ENCODE measurements at regions not wholly inside any gene's neighbourhood (a gene's known extent, or its start where the extent isn't known, plus 50 kb on each side); places are given as distances from the start of the nearest gene placed in this dataset.

DNA sequence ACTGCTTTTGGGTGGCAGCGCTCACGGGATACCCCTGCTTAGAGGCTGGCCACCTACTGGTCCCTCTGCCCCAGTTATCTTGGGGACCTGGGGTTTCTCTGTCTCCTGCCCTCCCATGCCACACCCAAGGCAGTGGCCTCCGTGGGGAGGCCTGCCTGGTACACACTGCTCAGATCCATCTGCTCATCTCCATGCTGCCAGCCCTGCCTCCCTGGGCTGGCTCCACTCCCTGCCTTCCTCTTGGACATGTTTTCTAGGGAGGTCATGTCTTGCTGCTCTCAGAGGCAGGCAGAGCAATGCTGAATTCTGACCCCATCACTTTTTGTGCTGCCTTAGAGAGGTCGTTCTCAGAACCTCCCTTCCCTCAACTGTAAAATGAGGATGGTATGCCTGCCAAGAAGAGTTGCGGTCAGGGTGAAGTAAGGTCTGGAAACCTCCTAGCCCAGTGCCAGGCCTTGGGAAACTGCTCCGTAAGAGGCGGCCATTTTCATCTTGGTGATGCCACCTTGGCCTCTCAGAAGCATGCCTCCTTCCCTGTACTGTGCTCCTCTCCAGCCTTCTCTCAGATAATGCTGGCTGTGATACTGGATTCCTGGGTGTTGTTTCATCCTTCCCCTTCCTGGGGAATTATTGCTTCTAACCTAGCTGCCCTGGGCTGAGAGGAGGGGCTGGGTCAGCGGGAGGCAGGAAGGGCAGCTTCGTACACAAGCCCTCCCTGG, 186.4 kb upstream of the ZBED5 start:
- DNase-seq (ENCODE audit: low read depth in 2 of 2): no peak

DNA sequence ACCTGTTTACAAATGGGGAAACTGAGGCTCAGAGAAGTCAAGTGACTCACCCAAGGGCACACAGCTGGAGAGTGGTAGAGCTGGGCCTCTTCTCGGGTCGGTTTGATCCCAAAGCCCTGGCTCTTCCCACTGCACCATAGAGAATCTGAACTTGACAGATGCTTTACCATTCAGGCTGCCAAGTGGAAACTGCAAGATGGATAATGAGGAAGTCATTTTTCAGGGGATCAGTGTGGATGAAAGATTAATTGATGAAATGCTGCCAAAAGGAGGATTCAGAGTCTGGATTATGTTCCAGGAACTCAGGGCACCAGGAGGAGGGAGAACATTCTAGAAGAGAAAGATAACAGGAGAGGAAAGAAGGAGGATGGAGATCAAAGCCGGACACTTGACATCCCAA, 185.9 kb upstream of the ZBED5 start:
- DNase-seq (ENCODE audit: low read depth in 2 of 2): no peak

DNA sequence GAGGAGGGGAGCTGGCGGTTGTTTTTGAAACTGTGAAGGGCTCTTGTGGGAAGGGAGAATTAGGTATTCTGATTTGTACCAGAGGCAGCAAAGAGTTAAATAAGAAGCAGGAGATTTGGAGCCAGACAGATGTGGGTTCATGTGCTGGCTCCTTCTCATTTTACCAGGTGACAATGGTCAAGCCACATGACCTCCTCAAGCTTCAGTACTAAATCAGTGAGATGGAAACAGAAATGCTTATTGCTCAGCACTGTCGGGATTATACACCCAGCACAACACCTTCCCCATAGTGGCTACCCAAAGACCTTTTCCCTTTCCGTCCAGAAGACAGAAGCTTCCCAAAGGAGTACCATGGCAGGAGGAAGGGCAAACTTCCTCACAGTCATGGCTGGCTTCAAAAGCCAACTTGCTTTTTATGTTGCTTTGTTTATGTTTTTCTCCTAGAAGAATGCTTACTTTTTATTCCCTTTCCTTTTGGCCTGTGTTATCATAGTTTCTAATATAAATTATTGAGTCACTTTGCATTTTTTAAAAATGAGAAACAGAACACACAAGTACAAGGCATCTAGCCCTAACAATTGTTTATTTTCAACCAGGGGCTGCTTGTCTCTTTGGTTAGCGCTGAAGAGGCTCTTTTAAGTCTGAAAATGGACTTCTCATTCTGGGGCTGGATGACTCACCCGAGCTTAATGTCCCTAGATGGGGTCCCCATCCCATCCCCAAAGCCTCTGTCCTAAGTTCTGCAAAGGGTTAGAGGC, 181.5 kb upstream of the ZBED5 start:
- DNase-seq (ENCODE audit: low read depth in 2 of 2): no peak

- no peak for DNase-seq (ENCODE audit: low read depth in 2 of 2)
Observed at GRCh38 chr11:11038782-11039181, 180.9 kb upstream of the ZBED5 start.

- DNase-seq (ENCODE audit: low read depth in 2 of 2): no peak
Observed at GRCh38 chr11:11038352-11038751, 180.5 kb upstream of the ZBED5 start.

DNA sequence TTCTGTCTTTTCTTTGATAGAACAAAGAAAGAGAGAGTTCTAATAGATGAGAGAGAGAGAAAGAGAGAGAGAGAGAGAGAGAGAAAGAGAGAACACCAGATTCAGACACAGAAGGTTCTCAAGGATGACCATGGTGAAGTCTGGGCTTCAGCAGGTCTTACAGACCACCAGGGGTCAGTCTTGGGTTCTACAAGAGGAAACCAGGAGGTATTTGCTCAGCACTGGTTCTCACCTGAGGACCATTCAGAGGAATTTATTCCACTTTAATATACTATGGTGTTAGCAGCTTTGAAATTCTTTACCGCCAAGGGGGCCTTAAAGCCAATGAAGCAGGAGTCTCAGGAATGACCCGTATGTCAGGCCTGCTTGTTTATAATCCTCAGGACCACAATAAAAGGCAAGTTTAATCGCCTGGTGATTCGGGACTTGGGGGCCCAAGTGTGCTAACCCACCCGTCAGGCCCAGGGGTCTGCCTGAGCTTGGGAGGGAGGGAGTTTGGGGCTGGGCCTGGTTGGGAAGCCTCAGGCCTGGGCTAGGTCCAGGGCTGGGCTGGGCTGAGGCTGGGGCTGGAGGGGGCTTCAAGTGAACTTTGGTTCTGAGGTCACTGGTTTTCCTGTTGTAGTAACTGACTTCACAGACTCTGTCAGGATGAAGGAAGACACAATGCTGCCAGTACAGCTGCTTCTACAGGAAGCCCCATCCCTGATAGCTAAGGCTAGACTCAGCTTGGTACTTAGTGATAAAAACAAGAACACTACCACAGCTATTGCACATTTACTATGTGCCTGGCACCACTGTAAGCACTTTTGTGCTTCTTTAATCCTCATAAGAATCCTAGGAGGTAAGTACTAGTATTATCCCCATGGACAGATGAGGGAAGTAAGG, 179.2 kb upstream of the ZBED5 start:
- no peak for DNase-seq (ENCODE audit: low read depth in 2 of 2)

DNA sequence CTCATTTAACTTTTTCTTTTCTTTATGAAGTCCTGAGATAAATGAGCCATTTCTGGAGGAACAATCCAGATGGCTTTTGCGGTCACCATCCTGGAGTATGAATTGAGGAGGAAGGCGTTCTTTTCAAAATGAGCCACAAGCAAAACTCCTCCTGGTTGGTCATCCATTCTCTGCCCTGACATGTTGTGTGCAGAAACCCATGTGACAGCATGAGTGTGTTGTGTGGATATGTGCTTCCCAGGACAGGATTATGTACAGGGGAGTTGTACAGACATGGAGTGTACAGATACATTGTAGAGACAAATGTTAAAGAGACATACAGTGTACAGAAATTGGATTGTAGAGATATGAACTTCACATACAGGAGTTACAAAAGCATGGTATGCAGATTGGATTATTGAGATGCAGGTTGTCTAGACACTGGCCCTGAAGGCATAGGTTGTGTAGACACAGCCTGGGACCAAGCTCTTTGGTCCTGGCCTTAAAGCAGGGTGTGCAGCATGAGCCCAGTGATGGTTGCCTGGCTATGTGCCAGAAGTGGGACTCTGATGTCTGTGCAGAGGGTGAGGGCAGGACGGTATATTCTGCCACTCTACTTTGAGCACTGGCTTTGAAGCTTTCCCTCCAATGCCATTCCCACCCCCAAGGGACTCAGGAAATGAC, 178.5 kb upstream of the ZBED5 start:
- DNase-seq (ENCODE audit: low read depth in 2 of 2): no peak

DNA sequence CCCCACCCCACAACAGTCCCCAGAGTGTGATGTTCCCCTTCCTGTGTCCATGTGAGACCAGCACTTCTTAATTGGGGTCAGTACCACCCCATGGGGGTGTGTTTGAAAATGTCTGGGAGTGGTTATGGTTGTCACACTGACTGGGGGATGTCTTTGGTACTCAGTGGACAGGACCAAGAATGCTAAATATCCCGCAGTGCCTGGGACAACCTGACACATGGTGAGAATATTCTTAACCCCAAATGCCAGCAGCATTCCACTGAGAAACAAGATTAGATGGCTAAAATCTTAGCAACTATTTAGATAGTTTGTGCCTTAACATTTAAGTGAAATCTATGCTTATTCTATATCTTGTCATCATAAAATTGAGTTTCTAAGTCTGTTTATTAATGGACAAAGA, 177.5 kb upstream of the ZBED5 start:
- DNase-seq (ENCODE audit: low read depth in 2 of 2): no peak

DNA sequence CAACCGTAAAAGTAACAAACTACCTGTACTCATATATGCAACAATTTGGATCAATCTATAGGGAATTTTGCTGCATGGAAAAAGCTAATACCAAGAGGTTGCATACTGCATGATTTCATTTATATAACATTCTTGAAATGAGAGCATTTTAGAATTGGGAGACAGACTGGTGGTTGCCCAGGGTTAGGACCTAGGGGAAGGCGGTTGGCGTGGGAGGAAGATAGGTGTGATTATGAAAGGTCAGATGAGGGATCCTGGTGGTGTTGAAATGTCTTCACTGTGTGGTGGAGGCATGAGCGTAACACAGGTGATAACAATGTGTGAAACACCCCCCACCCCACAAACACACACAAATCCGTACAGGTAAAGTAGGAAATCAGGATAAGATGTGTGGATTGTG, 176.6 kb upstream of the ZBED5 start:
- DNase-seq (ENCODE audit: low read depth in 2 of 2): no peak

DNA sequence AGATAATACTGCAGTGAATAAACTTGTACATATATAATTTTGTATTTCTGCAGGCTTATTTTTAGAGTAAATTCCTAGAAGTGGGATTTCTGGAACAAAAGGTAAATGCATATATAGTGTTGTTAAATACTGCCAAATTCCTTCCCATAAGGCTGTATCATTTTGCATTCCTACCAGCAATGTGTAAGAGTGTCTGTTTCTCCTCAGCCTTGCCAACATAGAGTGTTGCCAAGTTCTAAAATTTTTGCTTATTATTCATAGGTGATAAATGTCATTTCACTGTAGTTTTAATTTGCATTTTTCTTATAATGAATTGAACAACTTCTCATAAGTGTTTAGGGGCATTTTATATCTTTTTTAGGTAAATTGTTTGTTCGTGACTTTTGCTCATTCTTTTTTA, 174.2 kb upstream of the ZBED5 start:
- DNase-seq (ENCODE audit: low read depth in 2 of 2): no peak

DNA sequence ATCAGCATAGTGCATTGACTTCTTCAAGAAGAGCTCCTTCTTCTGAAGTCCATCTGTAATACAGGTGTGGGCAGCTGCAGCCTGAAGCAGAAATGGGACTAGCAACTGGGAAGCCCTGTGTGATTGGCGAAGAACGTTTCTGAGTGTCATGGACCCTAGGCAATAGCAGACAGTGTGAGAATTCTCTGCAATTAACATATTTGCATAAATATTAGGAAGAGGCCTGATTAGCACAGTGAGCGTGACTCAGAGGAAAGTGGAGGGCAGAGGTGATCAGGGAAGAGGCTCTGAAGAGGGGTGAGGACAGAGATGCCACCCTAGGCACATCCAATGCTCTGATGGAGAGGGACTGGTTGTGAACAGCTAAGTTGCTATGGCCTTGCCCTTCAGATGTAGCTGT, 171.2 kb upstream of the ZBED5 start:
- DNase-seq (ENCODE audit: low read depth in 2 of 2): no peak

- peak; percentile 42 to 44 for DNase-seq (ENCODE audit: low read depth in 2 of 2)
Observed at GRCh38 chr11:11028017-11028692, 170.3 kb upstream of the ZBED5 start.

DNA sequence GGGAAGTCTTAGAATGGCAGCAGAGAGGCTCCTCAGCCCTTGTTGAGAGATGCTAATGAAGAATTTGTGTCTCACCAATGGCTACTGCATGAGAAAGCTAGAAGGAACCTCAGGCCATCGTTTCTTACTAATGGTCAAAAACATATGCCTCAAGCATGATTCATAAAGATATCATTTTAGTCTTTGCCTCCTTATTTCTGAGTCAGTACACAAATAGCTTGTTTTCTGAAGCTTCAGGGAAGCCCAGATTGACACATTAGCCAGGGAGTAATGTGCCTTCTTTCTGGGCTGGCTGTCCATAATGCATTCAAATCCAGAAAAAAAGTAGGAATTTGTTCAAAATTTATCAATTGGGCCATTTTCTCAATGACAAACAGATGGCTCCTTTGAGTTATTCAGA, 169.4 kb upstream of the ZBED5 start:
- no peak for DNase-seq (ENCODE audit: low read depth in 2 of 2)

GRCh38 chr11:11025087-11025486, 167.2 kb upstream of the ZBED5 start:
- DNase-seq (ENCODE audit: low read depth in 2 of 2): no peak

- no peak for DNase-seq (ENCODE audit: low read depth in 2 of 2)
Observed at GRCh38 chr11:11022125-11022730, 164.4 kb upstream of the ZBED5 start.

- no peak for DNase-seq (ENCODE audit: low read depth in 2 of 2)
Observed at GRCh38 chr11:11021563-11021962, 163.7 kb upstream of the ZBED5 start.

DNA sequence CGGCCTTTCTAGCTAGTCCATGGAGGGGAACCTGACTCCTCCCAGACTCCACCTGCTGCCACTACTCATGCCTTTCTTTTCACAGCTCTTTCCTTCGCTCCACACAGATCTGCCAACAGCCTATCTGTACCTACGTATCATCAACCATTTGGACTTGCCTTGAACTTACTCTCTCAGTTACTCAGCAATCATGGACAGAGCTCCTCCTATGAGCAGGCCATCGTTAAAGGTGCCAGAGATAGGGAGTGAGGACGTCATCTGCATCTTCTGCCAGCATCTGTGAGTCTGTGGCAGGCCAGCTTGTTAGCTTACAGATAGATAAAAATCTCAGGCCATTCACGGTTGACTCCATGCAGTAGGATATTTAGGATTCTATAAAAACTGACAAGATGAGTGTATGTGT, 162.9 kb upstream of the ZBED5 start:
- DNase-seq (ENCODE audit: low read depth in 2 of 2): no peak

- DNase-seq (ENCODE audit: low read depth in 2 of 2): no peak
Observed at GRCh38 chr11:11020219-11020726, 162.4 kb upstream of the ZBED5 start.

GRCh38 chr11:11016943-11017342, 159.1 kb upstream of the ZBED5 start:
- no peak for DNase-seq (ENCODE audit: low read depth in 2 of 2)

DNA sequence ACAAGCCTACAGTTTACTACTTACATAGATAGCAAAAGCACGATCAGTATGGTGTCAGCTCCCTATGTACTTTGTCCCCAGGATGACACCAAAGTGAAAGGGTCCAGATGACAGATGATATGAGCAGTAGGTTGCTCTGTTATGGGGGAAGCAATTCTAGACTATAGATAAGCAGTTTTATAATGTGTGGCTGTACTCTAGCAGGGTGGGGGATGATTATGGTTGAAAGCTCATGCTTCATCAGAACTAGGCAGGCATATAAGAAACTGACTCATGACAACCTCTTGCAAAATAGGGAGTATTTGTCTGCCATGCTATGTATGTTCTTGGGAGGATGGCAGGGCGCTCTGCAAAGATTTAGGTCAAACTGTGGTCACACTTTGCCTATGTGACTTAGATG, 158.2 kb upstream of the ZBED5 start:
- DNase-seq (ENCODE audit: low read depth in 2 of 2): no peak

DNA sequence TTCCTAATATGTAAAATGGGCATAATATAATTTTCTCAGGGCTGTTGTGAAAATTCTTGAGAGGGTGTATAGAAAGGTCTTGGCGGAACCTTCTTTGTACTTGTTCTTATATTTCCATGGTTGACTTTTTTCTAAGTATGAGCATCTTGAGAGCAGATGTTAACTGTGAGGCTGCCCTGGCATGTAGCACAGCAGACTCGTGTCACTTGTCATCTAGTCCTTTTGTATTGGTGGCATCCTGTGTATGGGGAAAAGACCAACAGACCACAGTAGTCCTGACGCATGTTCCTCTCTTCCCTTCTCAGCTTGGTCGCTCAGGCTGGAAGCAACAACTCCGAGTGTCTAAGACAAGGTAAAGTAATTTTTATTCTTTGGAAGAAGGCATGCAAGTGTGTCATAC, 153.8 kb upstream of the ZBED5 start:
- DNase-seq (ENCODE audit: low read depth in 2 of 2): no peak

Data from stimulated activated CD8-positive, alpha-beta memory T cell treated with anti-CD3 and anti-CD28 coated beads, Interleukin-7, amount 100 ng/mL, for 4 hours (primary cell).